Fibroblast of mammary gland (primary cell): ENCODE measurements at regions not wholly inside any gene's neighbourhood (a gene's known extent, or its start where the extent isn't known, plus 50 kb on each side); places are given as distances from the start of the nearest gene placed in this dataset.

ENCODE experiments used
- DNase-seq: peaks from one replicate; pipeline ENCODE4 v3.0.0-alpha.2; 2010; ENCODE audit warnings: low read depth
- H3K4me3 ChIP-seq: 2 replicates; pipeline ENCODE4 v1.5.1; 2011; ENCODE audit warnings: low read depth, mild to moderate bottlenecking, low read length, moderate library complexity; ENCODE audit not compliant: control insufficient read depth
- TF ChIP-seq, protein P1 (sequence below): conservative IDR thresholded peaks from 2 replicates; pipeline ENCODE4 v1.5.1; 2011; ENCODE audit warnings: low read depth, low read length, inconsistent platforms; ENCODE audit not compliant: control insufficient read depth, insufficient read depth

DNA sequence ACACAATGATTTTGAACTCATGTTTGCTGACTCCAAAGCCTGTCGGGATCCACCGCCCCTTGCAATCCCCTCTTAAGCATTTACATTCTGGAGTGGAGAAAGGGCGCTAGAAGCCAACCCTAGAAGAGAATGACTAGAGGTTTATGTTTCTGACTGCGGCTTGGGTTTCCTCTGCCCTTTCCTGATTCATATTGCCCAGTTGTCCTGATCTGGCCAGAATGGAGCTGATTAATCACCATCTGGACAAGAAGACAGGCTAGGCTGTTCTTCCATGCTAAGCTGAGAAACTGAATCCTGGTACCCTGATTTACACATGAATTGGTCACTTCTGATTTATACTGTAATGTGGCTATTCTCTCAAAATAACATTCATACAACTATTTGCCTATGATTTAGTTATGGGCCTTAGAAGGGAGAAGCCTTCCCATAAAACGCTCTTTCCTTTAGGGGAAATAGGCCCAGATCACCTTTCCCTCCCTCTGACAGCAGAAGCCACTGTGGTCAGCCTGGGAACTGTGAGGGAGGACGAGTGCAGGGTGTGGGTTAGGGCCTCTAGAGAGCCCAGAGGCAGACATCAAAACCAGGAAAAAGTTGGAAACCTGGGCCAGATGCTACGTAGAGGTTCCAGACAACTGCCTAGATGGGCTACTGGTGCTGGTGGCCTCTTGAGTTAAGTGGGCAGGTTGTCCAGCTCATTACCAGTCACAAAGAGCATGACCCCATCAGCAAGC is 199.2 kb upstream of the PRDM1 start:
- no peak overlapping the region for H3K4me3 ChIP-seq
- TF ChIP-seq, protein P1, sequence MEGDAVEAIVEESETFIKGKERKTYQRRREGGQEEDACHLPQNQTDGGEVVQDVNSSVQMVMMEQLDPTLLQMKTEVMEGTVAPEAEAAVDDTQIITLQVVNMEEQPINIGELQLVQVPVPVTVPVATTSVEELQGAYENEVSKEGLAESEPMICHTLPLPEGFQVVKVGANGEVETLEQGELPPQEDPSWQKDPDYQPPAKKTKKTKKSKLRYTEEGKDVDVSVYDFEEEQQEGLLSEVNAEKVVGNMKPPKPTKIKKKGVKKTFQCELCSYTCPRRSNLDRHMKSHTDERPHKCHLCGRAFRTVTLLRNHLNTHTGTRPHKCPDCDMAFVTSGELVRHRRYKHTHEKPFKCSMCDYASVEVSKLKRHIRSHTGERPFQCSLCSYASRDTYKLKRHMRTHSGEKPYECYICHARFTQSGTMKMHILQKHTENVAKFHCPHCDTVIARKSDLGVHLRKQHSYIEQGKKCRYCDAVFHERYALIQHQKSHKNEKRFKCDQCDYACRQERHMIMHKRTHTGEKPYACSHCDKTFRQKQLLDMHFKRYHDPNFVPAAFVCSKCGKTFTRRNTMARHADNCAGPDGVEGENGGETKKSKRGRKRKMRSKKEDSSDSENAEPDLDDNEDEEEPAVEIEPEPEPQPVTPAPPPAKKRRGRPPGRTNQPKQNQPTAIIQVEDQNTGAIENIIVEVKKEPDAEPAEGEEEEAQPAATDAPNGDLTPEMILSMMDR, result no peak
- DNase-seq, result peak; percentile 51

DNA sequence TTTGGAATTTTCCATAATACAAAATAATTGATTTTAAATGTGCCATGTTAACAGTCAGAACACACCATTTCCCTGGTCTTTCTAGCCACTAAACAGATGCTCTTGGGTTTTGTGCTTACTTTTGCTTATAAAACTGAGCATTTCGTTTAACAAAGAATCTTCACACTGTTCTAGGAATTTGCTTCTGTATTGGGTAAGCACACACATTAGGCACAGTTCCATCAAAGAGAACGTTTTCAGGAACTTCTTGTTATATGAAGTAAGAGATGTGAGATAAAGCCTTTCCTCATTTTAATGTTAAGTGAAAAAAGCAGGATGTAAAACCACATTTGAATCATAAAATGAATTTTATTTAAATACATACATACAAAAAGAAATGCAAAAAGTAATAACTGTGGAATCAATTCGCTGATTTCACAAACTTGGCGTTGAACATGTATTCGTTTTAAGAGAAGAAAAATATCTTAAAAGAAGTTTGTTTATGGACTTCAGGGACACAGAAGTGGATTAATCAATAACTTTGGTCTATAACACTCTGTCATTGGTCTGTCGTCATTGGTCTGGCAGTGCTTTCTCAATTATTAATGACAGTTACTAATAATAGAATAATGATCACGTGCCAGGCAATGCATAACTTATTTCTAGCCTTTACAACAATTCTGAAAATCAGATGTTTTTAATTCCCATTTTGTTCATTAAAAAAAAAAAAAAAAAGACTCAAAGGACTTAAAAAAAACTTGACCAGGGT is 199.9 kb upstream of the PRDM1 start:
- no peak for DNase-seq
- TF ChIP-seq, protein P1, result no peak
- no peak overlapping the region for H3K4me3 ChIP-seq

DNA sequence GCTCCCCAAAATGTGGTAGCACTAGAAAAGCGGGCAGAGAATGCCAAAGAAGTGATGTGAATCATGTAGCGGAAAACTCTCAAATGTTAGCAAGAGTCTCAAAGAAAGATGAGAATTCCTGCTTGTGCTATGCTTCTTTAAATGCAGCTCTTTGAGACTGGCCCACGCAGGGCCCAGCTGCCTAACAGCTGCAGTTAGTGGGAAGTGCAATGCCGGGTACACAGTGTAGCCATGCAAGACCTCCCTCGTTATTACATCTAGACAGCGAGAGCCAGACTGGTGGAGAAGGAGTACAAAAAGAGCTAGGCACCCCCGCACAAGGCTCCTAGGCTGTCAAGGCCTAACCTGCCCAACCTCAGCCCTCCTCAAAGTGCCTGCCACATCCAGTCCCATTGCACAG is 201.7 kb upstream of the PRDM1 start:
- DNase-seq, result no peak
- TF ChIP-seq, protein P1, result no peak
- no peak overlapping the region for H3K4me3 ChIP-seq

DNA sequence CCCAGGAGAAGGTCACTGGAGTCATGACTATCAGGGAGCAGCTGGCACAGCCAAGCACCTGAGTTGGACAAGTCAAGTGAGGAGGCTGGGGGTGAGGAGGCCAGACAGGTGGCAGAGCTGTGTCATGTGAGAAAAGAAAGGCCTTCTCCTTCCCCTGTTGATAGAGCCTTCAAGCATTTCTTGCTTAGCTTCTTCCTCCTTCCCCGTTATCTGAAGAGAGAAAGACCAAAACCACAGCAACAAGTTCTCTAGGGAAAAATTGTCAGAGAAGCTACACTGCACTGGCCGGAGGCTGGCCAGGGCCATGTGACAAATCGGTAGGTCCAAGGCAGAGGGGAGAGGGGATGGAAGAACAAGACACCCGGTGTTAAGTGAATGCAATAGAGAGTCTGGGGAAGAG is 202.1 kb upstream of the PRDM1 start:
- TF ChIP-seq, protein P1, result no peak
- no peak overlapping the region for H3K4me3 ChIP-seq
- DNase-seq, result no peak

DNA sequence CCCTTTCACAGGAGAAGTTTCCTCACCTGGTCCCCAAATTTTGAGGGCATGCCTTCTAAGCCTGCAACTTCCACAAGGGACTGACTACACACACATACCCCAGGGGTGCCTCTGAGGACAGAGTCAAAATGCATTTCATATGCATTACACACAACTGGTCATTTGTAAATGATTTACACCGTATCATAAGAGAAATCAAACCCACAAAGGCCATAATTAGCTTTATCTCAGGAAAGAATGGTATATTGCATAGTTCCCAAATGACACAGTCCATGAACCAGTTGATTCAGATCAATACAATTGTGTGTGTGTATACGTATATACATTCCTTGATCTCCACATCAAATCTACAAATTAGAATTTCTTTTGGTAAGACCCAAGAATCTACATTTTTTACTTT is 203.3 kb upstream of the PRDM1 start:
- no peak for DNase-seq
- TF ChIP-seq, protein P1, result no peak
- H3K4me3 ChIP-seq, result no peak overlapping the region

DNA sequence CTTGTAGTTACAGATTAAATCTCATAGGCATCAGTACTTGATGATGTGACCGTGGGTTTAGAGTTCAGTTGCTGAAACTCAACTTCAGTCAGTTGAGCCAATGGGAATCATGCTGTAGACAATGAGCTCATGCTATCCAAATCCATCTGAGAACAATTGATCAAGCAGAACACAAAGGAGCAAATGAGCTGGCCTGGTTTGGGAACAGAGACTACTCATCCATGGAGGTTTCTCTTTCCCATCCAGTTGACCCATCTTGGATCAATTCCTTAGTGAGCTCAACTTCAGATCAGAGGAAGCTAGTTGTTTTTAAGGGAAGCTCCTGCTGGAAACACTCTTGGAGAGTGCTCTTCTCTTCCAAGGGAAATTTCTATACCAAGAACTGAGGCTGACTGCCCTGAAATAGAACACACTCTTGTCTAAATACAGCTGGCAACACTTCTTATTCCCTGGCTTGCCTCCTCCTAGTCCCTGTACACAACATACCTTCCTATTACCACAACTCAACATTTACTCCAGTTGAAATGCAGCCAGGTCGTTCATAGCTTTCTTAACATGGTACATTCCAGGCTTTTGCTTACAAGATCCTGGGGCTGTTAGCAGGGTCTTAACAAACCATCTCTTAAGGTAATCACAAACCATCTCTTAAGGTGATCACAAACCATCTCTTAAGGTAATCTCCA is 203.9 kb upstream of the PRDM1 start:
- TF ChIP-seq, protein P1, result no peak
- peak; percentile 34 for DNase-seq
- H3K4me3 ChIP-seq, result no peak overlapping the region
